C1 segment of cervical spinal cord (tissue), 14 donors: ENCODE measurements at regions not wholly inside any gene's neighbourhood (a gene's known extent, or its start where the extent isn't known, plus 50 kb on each side); places are given as distances from the start of the nearest gene placed in this dataset.

Experiments
- DNase-seq, 14 donors: peaks; one replicate each; lab custom pipeline; 2025; lab: John Stamatoyannopoulos, UW

DNA sequence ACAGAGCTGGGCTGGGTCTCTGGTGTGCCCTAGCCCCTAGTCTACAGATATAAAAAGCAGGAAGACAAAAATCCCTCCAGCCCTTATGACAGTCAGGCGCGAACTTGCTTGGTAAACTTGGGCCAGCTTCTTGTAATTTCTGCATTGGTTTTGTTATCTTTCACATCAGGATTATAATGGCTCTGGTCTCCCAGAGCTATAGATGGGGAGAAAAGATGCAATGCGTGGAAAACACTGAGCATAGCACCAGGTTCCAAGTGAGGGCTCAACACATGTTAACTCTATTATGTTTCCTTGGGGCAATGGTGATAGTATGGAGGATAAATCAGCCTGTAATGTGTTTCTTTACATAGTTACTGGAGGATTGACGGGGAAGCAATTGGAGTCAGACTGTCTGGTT lies 246.8 kb upstream of the KCNG1 start:
- no peak for DNase-seq

- DNase-seq: no peak
These were observed 244.8 kb upstream of the KCNG1 start for GRCh38 chr20:51267679-51268078.

- no peak for DNase-seq
These were observed 243.4 kb upstream of the KCNG1 start for GRCh38 chr20:51266353-51266752.

- DNase-seq: no peak
These were observed 242.5 kb upstream of the KCNG1 start for GRCh38 chr20:51265361-51265760.

DNA sequence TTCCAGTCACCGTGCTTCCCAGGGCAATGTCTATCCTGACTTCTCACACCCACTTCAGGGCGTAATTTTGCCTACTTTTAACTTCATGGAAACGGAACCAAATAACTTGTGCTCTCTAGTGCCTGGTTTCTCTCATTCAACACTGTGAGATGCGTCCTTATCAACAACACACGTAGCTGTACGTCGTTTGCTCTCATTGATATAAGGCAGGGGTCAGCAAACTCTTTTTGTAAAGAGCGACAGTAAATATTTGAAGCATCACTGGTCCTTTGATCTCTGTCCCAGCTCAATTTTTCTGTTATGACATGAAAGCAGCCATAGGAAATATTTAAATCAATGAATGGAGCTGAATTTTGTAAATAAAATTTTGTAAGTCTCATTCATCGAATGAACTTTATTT lies 239.3 kb upstream of the KCNG1 start:
- DNase-seq: no peak

GRCh38 chr20:51259455-51259854 lies 236.5 kb upstream of the KCNG1 start:
- DNase-seq: no peak

- no peak for DNase-seq
These were observed 235.8 kb upstream of the KCNG1 start for GRCh38 chr20:51258582-51259165.

DNA sequence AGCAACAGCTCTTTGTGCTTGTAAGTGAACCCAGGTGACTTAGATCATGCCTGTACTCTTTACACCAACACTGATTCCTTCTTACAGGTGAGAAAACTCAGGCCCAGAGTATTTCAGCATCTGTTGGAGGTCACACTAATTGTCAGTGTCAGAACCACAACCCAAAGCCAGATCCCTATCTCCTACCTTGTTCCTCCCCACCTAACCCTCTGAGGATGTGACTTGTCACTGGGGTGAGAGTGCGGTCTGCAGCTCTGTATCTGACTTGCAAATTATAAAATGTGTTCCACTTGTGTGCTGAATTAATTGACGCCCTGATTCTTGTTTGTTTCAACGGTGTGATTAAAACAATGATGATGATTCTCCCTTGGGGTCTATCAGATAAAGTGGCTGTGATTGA lies 232.5 kb upstream of the KCNG1 start:
- no peak for DNase-seq

DNA sequence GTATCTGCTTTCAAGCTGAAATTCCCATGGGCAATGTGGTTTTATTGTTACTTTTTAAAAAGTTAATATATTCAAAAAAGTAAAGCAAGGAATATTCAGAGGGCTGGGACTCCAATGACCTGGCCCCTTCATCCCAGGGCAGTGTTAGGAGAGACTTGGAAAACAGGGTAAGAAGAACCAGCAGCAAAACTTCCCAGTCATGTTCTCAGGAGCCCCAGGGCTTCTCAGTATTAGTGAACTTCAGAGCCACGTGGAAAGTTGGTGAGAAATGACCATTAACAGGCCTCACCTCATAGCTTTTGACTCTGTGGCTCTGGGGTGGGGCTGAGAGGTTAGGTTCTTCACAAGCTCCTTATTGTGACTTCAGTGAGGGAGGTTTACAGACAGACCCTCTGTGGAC lies 230.4 kb upstream of the KCNG1 start:
- DNase-seq: no peak

DNA sequence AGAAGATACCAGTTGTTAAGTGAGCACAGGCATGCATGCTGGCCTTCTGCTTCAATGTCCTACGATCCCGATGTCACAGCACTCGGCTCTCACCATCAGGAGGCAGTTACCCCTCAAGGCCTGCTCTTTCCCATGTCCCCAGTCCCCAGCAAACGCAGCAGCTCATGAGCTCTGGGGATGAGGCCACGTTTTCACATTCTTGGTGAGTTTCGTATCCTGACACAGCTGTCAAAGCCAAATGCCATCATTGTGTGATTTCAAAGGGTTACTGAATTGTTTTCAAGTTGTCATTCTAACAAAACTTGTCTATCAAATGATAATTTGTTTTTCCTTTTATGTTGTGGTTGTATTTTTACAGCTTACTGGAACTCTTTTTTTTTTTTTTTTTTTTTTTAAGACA lies 226.9 kb upstream of the KCNG1 start:
- no peak for DNase-seq

DNA sequence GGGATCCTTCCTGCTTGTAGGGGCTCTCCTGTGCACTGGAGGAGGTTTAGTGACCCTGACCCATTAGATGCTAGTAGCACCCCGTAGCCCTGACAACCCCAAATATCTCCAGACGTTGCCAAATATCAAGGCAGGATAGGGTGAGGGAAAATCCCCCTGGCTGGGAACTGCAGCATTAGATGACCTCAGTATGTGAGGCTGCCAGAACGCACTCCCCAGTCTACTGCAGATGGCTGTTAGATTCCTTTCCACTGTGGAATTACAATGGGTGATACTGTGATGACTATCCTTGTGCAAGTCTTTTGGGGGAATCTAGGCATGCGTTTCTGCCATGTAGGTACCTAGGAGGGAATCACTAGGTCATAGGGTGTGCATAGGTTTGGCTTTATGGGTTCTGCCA lies 226.3 kb upstream of the KCNG1 start:
- DNase-seq: no peak

DNA sequence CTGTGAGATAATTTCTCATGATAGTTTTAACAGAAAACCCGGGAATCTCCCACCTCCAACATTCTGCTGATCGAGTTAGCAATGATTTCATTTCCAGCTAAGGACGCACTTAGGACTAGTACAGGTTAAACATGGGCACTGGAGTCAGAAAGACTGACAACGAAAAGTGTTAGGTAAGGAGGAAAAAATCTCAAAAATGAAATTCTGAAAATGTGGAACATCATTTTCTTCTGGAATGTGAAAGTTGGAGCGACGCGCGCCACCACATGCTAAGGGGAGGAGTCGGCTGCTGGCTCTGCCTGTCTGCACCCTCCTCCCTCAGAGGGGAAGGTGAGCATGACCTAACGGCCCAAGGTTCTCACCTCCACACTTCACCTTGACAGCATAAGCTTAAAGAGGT lies 221.6 kb upstream of the KCNG1 start:
- DNase-seq: no peak

DNA sequence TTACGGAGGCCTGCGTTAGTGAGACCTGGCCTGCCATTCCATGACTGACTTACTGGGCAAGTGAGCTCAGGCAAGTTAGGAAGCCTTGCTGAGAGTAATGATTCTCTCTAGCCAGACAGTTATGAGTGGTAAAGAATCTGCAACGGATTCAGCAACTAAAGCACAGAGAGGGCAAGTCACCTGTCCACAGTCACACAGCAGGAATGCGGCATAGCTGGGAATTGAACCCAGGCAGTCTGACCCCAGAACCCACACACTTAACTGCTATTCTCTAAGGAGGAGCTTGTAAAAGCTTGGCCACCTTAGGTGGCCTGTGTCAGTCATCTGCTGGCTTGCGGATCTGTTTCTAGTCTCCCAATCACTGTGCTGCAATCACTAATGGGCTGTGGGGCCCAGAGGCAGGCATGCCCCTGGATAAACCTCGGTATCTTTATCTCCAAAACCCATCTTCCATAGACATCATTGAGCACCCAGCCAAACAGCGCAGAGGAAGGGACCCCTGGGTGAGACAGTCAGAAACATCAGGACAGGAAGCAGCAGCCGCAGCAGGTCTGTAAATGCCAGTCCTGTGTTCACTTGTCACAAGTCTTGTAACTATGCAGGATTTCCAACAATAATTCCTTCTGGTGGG lies 215.9 kb upstream of the KCNG1 start:
- DNase-seq: no peak

DNA sequence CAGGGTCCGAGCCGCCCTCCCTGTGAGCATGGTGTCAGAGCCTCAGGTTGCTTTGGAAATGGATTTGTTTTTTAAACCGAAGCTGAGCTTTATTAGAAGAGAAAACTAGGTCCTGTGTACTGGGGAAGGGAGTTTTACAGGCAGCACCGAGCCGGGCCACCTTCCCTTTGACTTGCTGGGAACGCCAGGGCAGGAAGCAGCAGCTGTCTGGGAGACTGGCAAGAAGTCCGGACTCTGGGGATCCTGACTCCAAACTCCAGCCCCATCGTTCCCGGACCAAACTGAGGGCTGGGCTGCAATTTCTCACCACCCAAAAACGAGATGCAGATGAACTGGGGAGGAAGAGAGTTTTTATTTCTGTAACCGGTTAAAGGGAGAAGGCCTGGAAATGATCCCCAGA lies 214.9 kb upstream of the KCNG1 start:
- no peak for DNase-seq

DNA sequence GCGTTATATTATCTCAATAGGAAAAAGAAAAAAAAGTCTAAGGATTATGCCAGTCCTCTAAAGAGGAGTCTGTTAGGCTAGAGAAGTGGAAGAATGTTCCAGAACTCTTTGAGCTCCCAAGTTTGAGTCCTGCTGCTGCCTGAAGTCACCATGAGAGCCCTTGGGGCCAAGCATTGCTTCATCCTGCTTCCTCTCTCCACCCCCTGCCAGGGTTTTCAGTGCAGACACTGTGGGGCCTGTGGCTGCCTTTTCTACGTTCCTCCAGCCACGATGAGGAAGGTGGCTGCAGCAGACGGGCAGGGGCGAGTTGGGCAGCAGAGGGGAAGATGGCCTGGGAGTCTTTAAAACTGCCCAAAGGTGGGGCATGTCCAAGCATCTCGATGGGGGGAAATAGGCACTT lies 214.4 kb upstream of the KCNG1 start:
- DNase-seq: peak in 1 of 14 donors; percentile 10

- no peak for DNase-seq
These were observed 213.5 kb upstream of the KCNG1 start for GRCh38 chr20:51236421-51236820.

DNA sequence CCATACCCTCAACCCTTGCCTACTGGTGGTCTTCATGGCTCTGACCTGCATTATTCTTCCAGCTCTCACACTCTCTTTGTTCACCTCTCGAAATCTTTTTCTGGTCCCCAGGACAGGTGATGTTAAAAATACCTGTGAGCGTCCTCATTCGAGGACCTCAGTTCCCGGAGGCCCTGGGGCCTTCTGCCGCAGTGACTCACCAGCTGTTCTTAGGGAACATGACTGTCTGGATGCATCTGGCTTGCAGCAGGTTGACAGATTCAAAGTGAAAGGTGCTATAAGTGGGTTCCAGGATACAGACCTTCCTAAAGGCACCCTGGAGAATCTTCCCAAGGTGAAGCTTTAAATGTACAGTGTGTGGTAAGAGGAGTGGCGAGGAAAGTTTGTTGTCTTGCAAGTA lies 210.4 kb upstream of the KCNG1 start:
- DNase-seq: no peak

DNA sequence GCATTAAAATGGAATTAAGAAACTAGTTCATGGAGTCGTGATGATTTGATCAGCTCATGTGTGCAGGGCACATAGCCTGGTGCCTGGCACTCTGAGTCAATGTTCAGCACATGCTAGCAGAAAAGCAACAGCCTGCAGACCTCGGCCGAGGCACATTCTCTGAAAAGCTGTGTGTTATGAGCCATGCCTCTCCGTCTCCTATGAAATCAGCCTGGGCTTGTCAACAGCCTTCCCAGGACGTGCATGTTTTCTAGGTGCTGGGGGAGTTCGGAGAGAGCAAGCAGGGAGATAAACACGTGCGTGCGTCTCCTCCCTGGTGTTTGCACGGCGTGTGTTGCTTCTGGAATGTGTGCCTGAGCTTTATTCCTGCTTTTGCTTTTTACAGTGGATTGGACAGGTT lies 207.8 kb upstream of the KCNG1 start:
- DNase-seq: no peak

- DNase-seq: no peak
These were observed 205.9 kb upstream of the KCNG1 start for GRCh38 chr20:51228763-51229162.

GRCh38 chr20:51227744-51228143 lies 204.8 kb upstream of the KCNG1 start:
- no peak for DNase-seq

DNA sequence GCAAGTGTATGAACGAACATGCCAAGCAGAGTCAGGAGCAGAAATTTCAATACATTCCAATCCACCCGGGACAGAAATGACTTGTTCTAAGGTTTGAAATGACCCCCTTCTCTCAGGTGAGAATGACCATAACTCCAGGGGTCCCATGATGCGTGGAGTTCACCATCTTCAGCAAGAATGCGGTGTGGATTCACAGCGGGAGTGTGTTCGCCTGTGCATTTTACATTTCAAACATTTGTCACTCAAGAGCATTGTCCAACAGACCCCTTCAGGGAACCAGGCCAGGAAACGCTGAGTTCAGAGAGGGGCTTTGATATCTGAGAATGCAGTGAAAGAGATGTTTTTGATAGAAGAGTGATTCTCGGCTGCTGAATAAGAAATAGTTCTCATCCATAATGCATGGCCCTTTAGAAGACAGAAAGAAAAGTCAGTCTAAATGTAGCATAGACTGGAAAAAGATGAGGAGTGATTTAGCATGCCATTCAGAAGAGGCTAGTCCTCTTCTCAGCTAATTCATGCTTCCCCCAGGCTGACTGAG lies 200.3 kb upstream of the KCNG1 start:
- DNase-seq: no peak

DNA sequence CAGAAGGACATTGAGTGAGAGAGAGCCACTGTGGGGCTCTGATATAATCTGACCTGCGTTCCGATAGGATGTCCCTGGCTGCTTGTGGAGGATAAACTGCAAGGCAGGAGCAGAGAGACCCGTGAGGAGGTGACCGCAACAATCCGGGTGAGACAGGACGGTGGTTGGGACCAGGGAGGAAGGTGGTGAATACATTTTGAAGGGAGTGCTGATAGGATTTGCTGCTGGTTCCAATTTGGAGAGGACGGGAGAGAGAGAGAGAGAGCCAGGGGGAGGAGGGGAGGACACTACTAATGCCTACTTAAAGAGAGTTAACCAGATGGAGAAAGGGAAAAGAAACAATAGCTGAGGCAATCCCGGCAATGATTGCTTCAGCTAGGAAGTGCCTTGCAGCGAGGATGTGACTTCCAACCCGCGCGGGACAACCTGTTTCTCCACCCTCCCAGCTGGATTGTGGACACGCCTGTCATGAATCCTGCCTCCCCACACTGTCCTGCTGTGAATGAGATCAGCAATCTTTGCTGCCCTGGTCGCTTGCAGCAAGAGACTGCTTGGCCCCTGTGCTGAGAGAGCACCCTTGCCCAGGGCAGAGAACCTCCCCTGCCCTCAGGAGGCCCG lies 199.0 kb upstream of the KCNG1 start:
- peak in 1 of 14 donors; percentile 23 for DNase-seq

- DNase-seq: no peak
These were observed 198.2 kb upstream of the KCNG1 start for GRCh38 chr20:51221103-51221502.
